Mesothelial cell of epicardium (in vitro differentiated cells): ENCODE measurements at regions not wholly inside any gene's neighbourhood (a gene's known extent, or its start where the extent isn't known, plus 50 kb on each side); places are given as distances from the start of the nearest gene placed in this dataset.
"Not testable (repeated sequence)": the region's sequence is repeated elsewhere in the genome, so short reads cannot be mapped to it uniquely, and the experiment has no call there.

ENCODE experiments used
- DNase-seq, 2 experiments: peaks; one replicate each; pipeline ENCODE4 v3.0.0; 2021; ENCODE audit warnings: low spot score in 2 of 2; ENCODE audit not compliant: unreplicated experiment in 2 of 2
- H3K27ac Mint-ChIP-seq: 2 replicates; pipeline ENCODE4 v1.8.0; 2021; ENCODE audit warnings: mixed read lengths
- H3K27me3 Mint-ChIP-seq: 2 replicates; pipeline ENCODE4 v1.8.0; 2021; ENCODE audit warnings: low read depth, mixed read lengths
- H3K36me3 Mint-ChIP-seq: 2 replicates; pipeline ENCODE4 v1.8.0; 2021; ENCODE audit warnings: mixed read lengths
- H3K4me1 Mint-ChIP-seq: 2 replicates; pipeline ENCODE4 v1.8.0; 2021; ENCODE audit warnings: mixed read lengths
- H3K4me3 Mint-ChIP-seq: 2 replicates; pipeline ENCODE4 v1.8.0; 2021; ENCODE audit warnings: mild to moderate bottlenecking, moderate library complexity, mixed read lengths
- H3K9me3 Mint-ChIP-seq: 2 replicates; pipeline ENCODE4 v1.8.0; 2021; ENCODE audit warnings: mixed read lengths
- CTCF ChIP-seq: fragments of 200-600 bp; sonication (generic); IDR thresholded peaks from one replicate; pipeline ENCODE4 v1.5.0; 2021; ENCODE audit warnings: antibody characterized with exemption; ENCODE audit not compliant: unreplicated experiment

- H3K9me3 Mint-ChIP-seq: peaks cover 28% of the 10 kb centered on the region
- no peak for DNase-seq
- no peaks in the 10 kb centered on the region for H3K27me3 Mint-ChIP-seq
- peak overlapping the region; percentile 64 for H3K27ac Mint-ChIP-seq
- peaks cover 10% of the 10 kb centered on the region for H3K4me1 Mint-ChIP-seq
- TF ChIP-seq CTCF: no peak
- H3K4me3 Mint-ChIP-seq: no peak overlapping the region
- no peaks in the 10 kb centered on the region for H3K36me3 Mint-ChIP-seq
Measured at GRCh38 chrX:54640736-54641135, 110.7 kb downstream of the GNL3L start.

- H3K27ac Mint-ChIP-seq: peak overlapping the region; percentile 25
- no peaks in the 10 kb centered on the region for H3K36me3 Mint-ChIP-seq
- no peak for DNase-seq
- H3K4me3 Mint-ChIP-seq: no peak overlapping the region
- H3K4me1 Mint-ChIP-seq: peaks cover 10% of the 10 kb centered on the region
- H3K9me3 Mint-ChIP-seq: peaks cover 23% of the 10 kb centered on the region
- TF ChIP-seq CTCF: no peak
- H3K27me3 Mint-ChIP-seq: no peaks in the 10 kb centered on the region
Measured at GRCh38 chrX:54641530-54641929, 111.5 kb downstream of the GNL3L start.

GRCh38 chrX:54647607-54648006, 117.6 kb downstream of the GNL3L start:
- not testable (repeated sequence) for H3K36me3 Mint-ChIP-seq, H3K27ac Mint-ChIP-seq, H3K4me1 Mint-ChIP-seq, H3K27me3 Mint-ChIP-seq, DNase-seq, H3K4me3 Mint-ChIP-seq
- peaks cover 41% of the 10 kb centered on the region for H3K9me3 Mint-ChIP-seq

GRCh38 chrX:54659547-54659946, 129.5 kb downstream of the GNL3L start:
- no peak for DNase-seq
- no peak for TF ChIP-seq CTCF
- peaks cover 66% of the 10 kb centered on the region for H3K9me3 Mint-ChIP-seq
- no peaks in the 10 kb centered on the region for H3K4me1 Mint-ChIP-seq
- no peak overlapping the region for H3K27ac Mint-ChIP-seq
- no peaks in the 10 kb centered on the region for H3K27me3 Mint-ChIP-seq
- no peak overlapping the region for H3K4me3 Mint-ChIP-seq
- H3K36me3 Mint-ChIP-seq: peaks cover 5% of the 10 kb centered on the region

GRCh38 chrX:54675762-54676161, 122.3 kb downstream of the ITIH6 start:
- no peak for DNase-seq
- Mint-ChIP-seq H3K4me1 (no peaks in the 10 kb centered on the region), H3K36me3 (no peaks in the 10 kb centered on the region), H3K27me3 (no peaks in the 10 kb centered on the region), H3K27ac (no peak overlapping the region), H3K4me3 (no peak overlapping the region), H3K9me3 (peaks cover 61% of the 10 kb centered on the region)
- no peak for TF ChIP-seq CTCF

- Mint-ChIP-seq H3K4me1 (peaks cover 16% of the 10 kb centered on the region), H3K27ac (peak overlapping the region; percentile 59), H3K9me3 (peaks cover 27% of the 10 kb centered on the region), H3K27me3 (peaks cover 2% of the 10 kb centered on the region), H3K36me3 (no peaks in the 10 kb centered on the region), H3K4me3 (no peak overlapping the region)
- DNase-seq: no peak
- no peak for TF ChIP-seq CTCF
Measured at GRCh38 chrX:54695231-54695630, 102.8 kb downstream of the ITIH6 start.
